ENCODE measurements at regions not wholly inside any gene's neighbourhood (a gene's known extent, or its start where the extent isn't known, plus 50 kb on each side); places are given as distances from the start of the nearest gene placed in this dataset.

GRCh38 chr12:125259178-125259867, 194.1 kb downstream of the AACS start:
- Mint-ChIP-seq H3K4me3 (no peak overlapping the region), H3K9me3 (no peaks in the 10 kb centered on the region), H3K4me1 (ENCODE audit: low read depth) (no peaks in the 10 kb centered on the region), H3K27me3 (peaks cover 1% of the 10 kb centered on the region), H3K36me3 (ENCODE audit: low read depth) (no peaks in the 10 kb centered on the region), H3K27ac (no peak overlapping the region)
- TF ChIP-seq, protein P1, sequence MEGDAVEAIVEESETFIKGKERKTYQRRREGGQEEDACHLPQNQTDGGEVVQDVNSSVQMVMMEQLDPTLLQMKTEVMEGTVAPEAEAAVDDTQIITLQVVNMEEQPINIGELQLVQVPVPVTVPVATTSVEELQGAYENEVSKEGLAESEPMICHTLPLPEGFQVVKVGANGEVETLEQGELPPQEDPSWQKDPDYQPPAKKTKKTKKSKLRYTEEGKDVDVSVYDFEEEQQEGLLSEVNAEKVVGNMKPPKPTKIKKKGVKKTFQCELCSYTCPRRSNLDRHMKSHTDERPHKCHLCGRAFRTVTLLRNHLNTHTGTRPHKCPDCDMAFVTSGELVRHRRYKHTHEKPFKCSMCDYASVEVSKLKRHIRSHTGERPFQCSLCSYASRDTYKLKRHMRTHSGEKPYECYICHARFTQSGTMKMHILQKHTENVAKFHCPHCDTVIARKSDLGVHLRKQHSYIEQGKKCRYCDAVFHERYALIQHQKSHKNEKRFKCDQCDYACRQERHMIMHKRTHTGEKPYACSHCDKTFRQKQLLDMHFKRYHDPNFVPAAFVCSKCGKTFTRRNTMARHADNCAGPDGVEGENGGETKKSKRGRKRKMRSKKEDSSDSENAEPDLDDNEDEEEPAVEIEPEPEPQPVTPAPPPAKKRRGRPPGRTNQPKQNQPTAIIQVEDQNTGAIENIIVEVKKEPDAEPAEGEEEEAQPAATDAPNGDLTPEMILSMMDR (IDR thresholded peaks at IDR 0.05) = no peak
- ChIA-PET CTCF (interaction anchor here (1.4 kb wide), 1 partner anchor 10 kb away, joined by 5 read pairs; no protein-coding TSS in a partner anchor), POLR2A (interaction anchor here (0.6 kb wide), 1 partner anchor 418 kb away, joined by 3 read pairs; no protein-coding TSS in a partner anchor)
- ATAC-seq (no peak), DNase-seq (no peak)
- intact Hi-C loops (cut with micrococcal nuclease) = no loop called here

- Mint-ChIP-seq H3K9me3 (no peaks in the 10 kb centered on the region), H3K4me1 (ENCODE audit: low read depth) (no peaks in the 10 kb centered on the region), H3K27ac (no peak overlapping the region), H3K36me3 (ENCODE audit: low read depth) (no peaks in the 10 kb centered on the region), H3K4me3 (no peak overlapping the region), H3K27me3 (no peaks in the 10 kb centered on the region)
- DNase-seq (no peak), ATAC-seq (no peak)
- TF ChIP-seq, protein P1 (IDR thresholded peaks at IDR 0.05) = no peak
- POLR2A ChIA-PET = no interaction called here
- CTCF ChIA-PET = no interaction called here
- intact Hi-C loops (cut with micrococcal nuclease) = no loop called here
Observed at GRCh38 chr12:125262851-125263250, 197.6 kb downstream of the AACS start.

DNA sequence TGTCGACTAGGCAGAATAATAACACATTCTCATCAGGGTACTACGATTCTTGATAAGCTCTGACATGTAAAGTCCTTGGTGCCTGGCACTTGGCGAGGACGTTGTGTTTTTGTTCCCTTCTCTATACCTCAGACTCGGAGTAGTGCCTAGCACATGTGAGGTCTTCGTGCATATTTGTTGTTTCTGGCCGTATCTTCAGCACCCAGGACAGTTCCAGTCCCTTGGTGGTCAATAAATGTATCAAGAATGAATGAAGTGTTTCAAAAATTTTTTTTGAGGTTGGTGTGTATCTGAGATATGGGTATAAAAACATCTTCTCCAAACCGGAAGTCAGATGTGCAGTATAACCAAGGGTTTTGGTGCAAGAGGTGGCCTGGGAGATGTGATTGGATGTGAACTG, 198.2 kb downstream of the AACS start:
- no peaks in the 10 kb centered on the region for H3K9me3 Mint-ChIP-seq
- DNase-seq (no peak), ATAC-seq (no peak)
- POLR2A ChIA-PET = no interaction called here
- CTCF ChIA-PET = no interaction called here
- no peak overlapping the region for H3K27ac Mint-ChIP-seq
- H3K4me3 Mint-ChIP-seq = no peak overlapping the region
- no peaks in the 10 kb centered on the region for H3K27me3 Mint-ChIP-seq
- intact Hi-C loops (cut with micrococcal nuclease) = no loop called here
- no peaks in the 10 kb centered on the region for H3K36me3 Mint-ChIP-seq (ENCODE audit: low read depth)
- no peaks in the 10 kb centered on the region for H3K4me1 Mint-ChIP-seq (ENCODE audit: low read depth)
- TF ChIP-seq, protein P1 (IDR thresholded peaks at IDR 0.05) = no peak

GRCh38 chr12:125267114-125267513, 201.9 kb downstream of the AACS start:
- no peak overlapping the region for H3K4me3 Mint-ChIP-seq
- CTCF ChIA-PET = no interaction called here
- no peaks in the 10 kb centered on the region for H3K27me3 Mint-ChIP-seq

DNA sequence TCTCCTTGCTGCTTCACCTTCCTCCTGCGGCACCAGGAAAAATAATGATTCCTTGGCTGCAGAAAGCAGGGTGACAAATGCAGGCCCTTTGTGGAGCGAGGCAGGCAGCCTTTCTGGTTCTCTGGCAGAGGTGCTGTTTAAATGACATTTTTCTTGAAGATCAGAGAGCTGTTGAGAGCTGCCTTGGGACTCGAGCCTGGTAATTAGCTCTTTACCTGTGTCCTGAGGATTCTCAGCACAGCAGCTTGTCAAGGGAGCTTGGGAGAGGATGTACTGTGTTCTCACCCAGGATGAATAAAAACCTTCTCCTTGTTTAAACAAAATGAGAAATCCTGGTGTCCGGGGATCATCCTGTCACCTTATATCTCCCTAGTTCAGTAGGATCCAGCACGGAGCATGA, 204.0 kb downstream of the AACS start:
- no peaks in the 10 kb centered on the region for H3K9me3 Mint-ChIP-seq
- DNase-seq = no peak
- TF ChIP-seq, protein P1 (IDR thresholded peaks at IDR 0.05) = no peak
- intact Hi-C loops (cut with micrococcal nuclease) = no loop called here
- ATAC-seq = no peak
- no peaks in the 10 kb centered on the region for H3K4me1 Mint-ChIP-seq (ENCODE audit: low read depth)
- no peaks in the 10 kb centered on the region for H3K36me3 Mint-ChIP-seq (ENCODE audit: low read depth)
- CTCF ChIA-PET = no interaction called here
- no peaks in the 10 kb centered on the region for H3K27me3 Mint-ChIP-seq
- no peak overlapping the region for H3K27ac Mint-ChIP-seq
- no peak overlapping the region for H3K4me3 Mint-ChIP-seq
- POLR2A ChIA-PET = no interaction called here

More at GRCh38 chr12:125267114-125267513, 201.9 kb downstream of the AACS start:
- POLR2A ChIA-PET = no interaction called here
- intact Hi-C loops (cut with micrococcal nuclease) = no loop called here
- no peaks in the 10 kb centered on the region for H3K36me3 Mint-ChIP-seq (ENCODE audit: low read depth)
- DNase-seq = no peak
- H3K27ac Mint-ChIP-seq = no peak overlapping the region
- TF ChIP-seq, protein P1 (IDR thresholded peaks at IDR 0.05) = no peak
- no peaks in the 10 kb centered on the region for H3K4me1 Mint-ChIP-seq (ENCODE audit: low read depth)
- no peak for ATAC-seq
- no peaks in the 10 kb centered on the region for H3K9me3 Mint-ChIP-seq
